AG04449 (cell line): ENCODE measurements at regions not wholly inside any gene's neighbourhood (a gene's known extent, or its start where the extent isn't known, plus 50 kb on each side); places are given as distances from the start of the nearest gene placed in this dataset.

Experiments
- CTCF ChIA-PET: fragments of 350-600 bp; formaldehyde crosslinking; extraction: SDS; loops from one replicate; lab custom pipeline; 2021; ENCODE audit warnings: antibody characterized with exemption; lab: Yijun Ruan, JAX
- POLR2A ChIA-PET: fragments of 400-600, 350-600 bp; formaldehyde crosslinking; extraction: SDS; loops from one replicate; lab custom pipeline; 2020; ENCODE audit warnings: antibody characterized with exemption, inconsistent platforms; lab: Yijun Ruan, JAX
- DNase-seq: peaks from one replicate; pipeline ENCODE4 v3.0.0-alpha.2; 2010; ENCODE audit warnings: low read depth, low spot score
- H3K4me3 ChIP-seq: 2 replicates; pipeline ENCODE4 v1.5.1; 2011; ENCODE audit warnings: low read depth, mild to moderate bottlenecking, control low read depth, low read length
- CTCF ChIP-seq: IDR thresholded peaks from one replicate; pipeline ENCODE4 v1.5.1; 2011; ENCODE audit warnings: mild to moderate bottlenecking, moderate library complexity, low read length, control low read depth, inconsistent platforms; ENCODE audit not compliant: insufficient read depth; ENCODE audit errors: missing control alignments

GRCh38 chrX:97666890-97667289 lies 783.2 kb downstream of the RPA4 start:
- ChIA-PET POLR2A (no interaction called here), CTCF (no interaction called here)
- TF ChIP-seq CTCF = no peak
- H3K4me3 ChIP-seq = no peak overlapping the region
- no peak for DNase-seq

- ChIA-PET CTCF (no interaction called here), POLR2A (no interaction called here)
- no peak overlapping the region for H3K4me3 ChIP-seq
- no peak for DNase-seq
- TF ChIP-seq CTCF = no peak
Measured at GRCh38 chrX:97668126-97668525, 784.4 kb downstream of the RPA4 start.

GRCh38 chrX:97672138-97672537 lies 788.4 kb downstream of the RPA4 start:
- DNase-seq = no peak
- no peak overlapping the region for H3K4me3 ChIP-seq
- POLR2A ChIA-PET = no interaction called here
- no peak for TF ChIP-seq CTCF
- CTCF ChIA-PET = interaction anchor here (1.4 kb wide), 1 partner anchor 14 kb away, joined by 3 read pairs; no protein-coding TSS in a partner anchor

- H3K4me3 ChIP-seq = no peak overlapping the region
- no peak for TF ChIP-seq CTCF
- CTCF ChIA-PET = interaction anchor here (1.4 kb wide), 1 partner anchor 13 kb away, joined by 3 read pairs; no protein-coding TSS in a partner anchor
- DNase-seq = no peak
- POLR2A ChIA-PET = no interaction called here
Measured at GRCh38 chrX:97672608-97673007, 788.9 kb downstream of the RPA4 start.

GRCh38 chrX:97673135-97673534 lies 789.4 kb downstream of the RPA4 start:
- ChIA-PET CTCF (interaction anchor here (1.4 kb wide), 1 partner anchor 13 kb away, joined by 3 read pairs; no protein-coding TSS in a partner anchor), POLR2A (no interaction called here)
- TF ChIP-seq CTCF = no peak
- H3K4me3 ChIP-seq = no peak overlapping the region
- DNase-seq = no peak

GRCh38 chrX:97682991-97683840 lies 799.5 kb downstream of the RPA4 start:
- ChIA-PET POLR2A (no interaction called here), CTCF (interaction anchor here (3.5 kb wide), 1 partner anchor 913 kb away, joined by 16 read pairs; no protein-coding TSS in a partner anchor)
- H3K4me3 ChIP-seq = no peak overlapping the region
- no peak for DNase-seq
- no peak for TF ChIP-seq CTCF
